ENCODE measurements at regions not wholly inside any gene's neighbourhood (a gene's known extent, or its start where the extent isn't known, plus 50 kb on each side); places are given as distances from the start of the nearest gene placed in this dataset.

DNA sequence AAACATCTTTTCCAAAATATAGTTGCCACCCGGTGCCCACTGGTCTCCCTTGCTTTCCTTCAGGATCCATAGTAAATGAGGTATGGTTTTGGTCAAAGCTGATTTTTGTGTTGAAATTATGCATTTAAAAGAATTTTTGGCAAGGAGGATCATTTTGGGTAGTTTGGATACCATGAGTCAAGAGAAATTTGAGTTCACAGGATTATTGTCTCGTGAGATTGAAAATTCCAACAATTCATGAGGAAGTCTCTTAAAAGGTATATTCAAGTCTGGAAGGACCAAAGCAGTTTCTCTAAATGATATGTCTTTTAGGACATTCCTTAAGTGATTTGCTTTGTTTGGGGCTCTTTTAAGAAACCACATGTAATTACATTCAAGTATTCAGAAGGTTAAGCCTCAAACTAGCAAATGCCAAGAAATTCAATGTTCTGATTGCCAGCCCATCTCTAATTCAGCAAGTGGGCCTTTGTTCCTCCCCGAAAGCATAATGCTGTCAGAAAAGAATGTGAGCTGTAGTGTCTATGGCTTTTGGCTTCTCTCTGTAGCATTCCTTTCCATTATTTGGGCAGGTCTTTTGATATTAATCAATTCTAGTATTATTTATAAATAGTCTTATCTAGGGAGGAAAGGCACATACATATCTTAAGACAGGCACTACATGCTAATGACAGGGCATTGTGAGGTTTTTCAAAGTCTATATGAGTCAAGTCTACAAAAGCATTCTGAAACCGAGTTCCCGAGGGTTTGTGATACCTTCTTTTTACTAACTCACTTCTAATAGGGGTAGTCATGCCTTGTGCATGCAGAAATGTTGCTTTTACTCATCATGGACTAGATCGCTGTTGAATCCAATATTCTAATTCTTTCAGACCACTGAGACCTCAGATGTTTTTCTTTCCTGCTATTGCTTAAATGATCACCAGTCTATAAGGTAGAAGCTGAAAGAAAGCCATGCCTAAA, 453.9 kb downstream of the ENC1 start:
- ChIA-PET CTCF (no interaction called here), POLR2A (no interaction called here)
- Mint-ChIP-seq H3K9me3 (peaks cover 3 to 6% (median 5%) of the 10 kb centered on the region in 3 donors), H3K27ac (no peak overlapping the region), H3K4me3 (no peak overlapping the region), H3K4me1 (peaks cover 0 to 7% (median 5%) of the 10 kb centered on the region in 3 donors), H3K36me3 (no peaks in the 10 kb centered on the region), H3K27me3 (peaks cover 4 to 5% of the 10 kb centered on the region in 2 donors)
- no CpG with 5 or more reads among the region's 6 CpGs for WGBS (ENCODE audit: insufficient coverage)
- ATAC-seq (replicated peaks in 1 of 4) (no peak), DNase-seq (no peak)
- H3K9me3 ChIP-seq = no peaks in the 10 kb centered on the region
- peaks cover 0 to 3% of the 10 kb centered on the region in 2 experiments for H3K27me3 ChIP-seq (replicated peaks in 1 of 2; ENCODE audit: control insufficient read depth in 2 of 2, extremely low read depth in 1 of 2, insufficient read depth in 2 of 2, low read length in 1 of 2)
- H3K27ac ChIP-seq (ENCODE audit: low read length) = no peak overlapping the region
- H3K36me3 ChIP-seq (ENCODE audit: control insufficient read depth in 2 of 2, extremely low read depth in 1 of 2, insufficient read depth in 1 of 2, low read length in 1 of 2) = no peaks in the 10 kb centered on the region
- H3K4me1 ChIP-seq (ENCODE audit: control insufficient read depth in 1 of 2, extremely low read depth in 1 of 2, insufficient read depth in 2 of 2, low read length in 2 of 2) = peaks cover 0 to 3% of the 10 kb centered on the region in 2 experiments
- no peak overlapping the region for H3K4me3 ChIP-seq (ENCODE audit: control insufficient read depth in 1 of 2, extremely low read depth in 1 of 2, low read length in 1 of 2)

DNA sequence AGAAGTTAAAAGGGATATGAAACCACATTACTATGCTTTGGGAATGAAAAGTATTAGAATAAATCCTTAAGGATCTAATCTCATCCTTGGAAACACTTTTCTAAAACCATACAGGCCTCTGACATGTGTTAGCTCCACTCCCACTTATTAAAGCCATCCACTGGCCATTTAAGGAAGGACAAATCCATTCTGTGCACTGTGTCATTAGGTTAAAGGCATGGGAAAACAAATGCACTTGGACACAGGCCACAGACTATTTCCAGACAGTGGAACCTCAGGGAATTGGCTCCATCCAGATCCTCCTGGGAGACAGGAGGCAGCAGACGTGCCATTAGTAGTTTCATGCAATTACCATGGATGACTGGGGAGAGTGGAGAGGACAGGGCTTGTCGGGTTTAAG, 454.9 kb downstream of the ENC1 start:
- ChIA-PET CTCF (no interaction called here), POLR2A (no interaction called here)
- Mint-ChIP-seq H3K9me3 (peaks cover 3 to 6% (median 5%) of the 10 kb centered on the region in 3 donors), H3K27ac (no peak overlapping the region), H3K27me3 (peaks cover 4 to 7% of the 10 kb centered on the region in 2 donors), H3K4me1 (peaks cover 0 to 7% (median 5%) of the 10 kb centered on the region in 3 donors), H3K4me3 (no peak overlapping the region), H3K36me3 (no peaks in the 10 kb centered on the region)
- WGBS (ENCODE audit: insufficient coverage) = 100% methylated on average over 1 of the region's 2 CpGs
- H3K27ac ChIP-seq (ENCODE audit: low read length) = no peak overlapping the region
- peaks cover 0 to 6% of the 10 kb centered on the region in 2 experiments for H3K27me3 ChIP-seq (replicated peaks in 1 of 2; ENCODE audit: control insufficient read depth in 2 of 2, extremely low read depth in 1 of 2, insufficient read depth in 2 of 2, low read length in 1 of 2)
- H3K36me3 ChIP-seq (ENCODE audit: control insufficient read depth in 2 of 2, extremely low read depth in 1 of 2, insufficient read depth in 1 of 2, low read length in 1 of 2) = no peaks in the 10 kb centered on the region
- no peak overlapping the region for H3K4me3 ChIP-seq (ENCODE audit: control insufficient read depth in 1 of 2, extremely low read depth in 1 of 2, low read length in 1 of 2)
- H3K4me1 ChIP-seq (ENCODE audit: control insufficient read depth in 1 of 2, extremely low read depth in 1 of 2, insufficient read depth in 2 of 2, low read length in 2 of 2) = peaks cover 0 to 3% of the 10 kb centered on the region in 2 experiments
- no peak for ATAC-seq (replicated peaks in 1 of 4)
- H3K9me3 ChIP-seq = no peaks in the 10 kb centered on the region
- no peak for DNase-seq

- Mint-ChIP-seq H3K27me3 (peaks cover 4 to 8% of the 10 kb centered on the region in 2 donors), H3K27ac (no peak overlapping the region), H3K4me1 (peaks cover 0 to 7% (median 5%) of the 10 kb centered on the region in 3 donors), H3K36me3 (no peaks in the 10 kb centered on the region), H3K4me3 (no peak overlapping the region), H3K9me3 (peaks cover 2 to 6% (median 3%) of the 10 kb centered on the region in 3 donors)
- H3K36me3 ChIP-seq (ENCODE audit: control insufficient read depth in 2 of 2, extremely low read depth in 1 of 2, insufficient read depth in 1 of 2, low read length in 1 of 2) = no peaks in the 10 kb centered on the region
- no peak for ATAC-seq (replicated peaks in 1 of 4)
- POLR2A ChIA-PET = no interaction called here
- WGBS (ENCODE audit: insufficient coverage) = 57% methylated on average over 1 of the region's 1 CpG
- H3K9me3 ChIP-seq = no peaks in the 10 kb centered on the region
- peaks cover 0 to 6% of the 10 kb centered on the region in 2 experiments for H3K27me3 ChIP-seq (replicated peaks in 1 of 2; ENCODE audit: control insufficient read depth in 2 of 2, extremely low read depth in 1 of 2, insufficient read depth in 2 of 2, low read length in 1 of 2)
- no peak overlapping the region for H3K27ac ChIP-seq (ENCODE audit: low read length)
- no peak overlapping the region for H3K4me3 ChIP-seq (ENCODE audit: control insufficient read depth in 1 of 2, extremely low read depth in 1 of 2, low read length in 1 of 2)
- DNase-seq = no peak
- CTCF ChIA-PET = interaction anchor here in 1 of 2 donors (0.6 kb wide), 1 partner anchor 33 kb away, joined by 3 read pairs; no protein-coding TSS in a partner anchor
- peaks cover 0 to 3% of the 10 kb centered on the region in 2 experiments for H3K4me1 ChIP-seq (ENCODE audit: control insufficient read depth in 1 of 2, extremely low read depth in 1 of 2, insufficient read depth in 2 of 2, low read length in 2 of 2)
Observed at GRCh38 chr5:74184649-74185048, 455.9 kb downstream of the ENC1 start.

DNA sequence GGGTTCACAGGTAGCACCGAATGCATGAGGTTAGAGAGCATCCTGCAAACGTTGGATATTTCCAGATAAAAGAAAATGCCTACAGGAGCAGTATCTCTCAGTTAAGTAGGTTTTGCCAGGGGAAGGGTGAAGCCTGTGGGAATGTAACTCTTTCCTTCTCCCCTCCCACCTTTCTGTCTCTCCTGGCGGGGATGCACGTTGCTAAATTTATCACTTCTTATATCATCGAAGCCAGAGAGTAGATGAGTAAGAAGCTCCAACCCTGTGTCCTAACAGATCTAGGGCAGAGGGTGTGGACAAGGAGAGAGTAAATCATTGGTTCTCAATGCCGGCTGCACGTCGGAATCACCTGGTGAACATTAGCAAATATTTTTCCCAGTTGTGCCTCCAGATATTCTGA, 457.5 kb downstream of the ENC1 start:
- peaks cover 0 to 6% (median 0%) of the 10 kb centered on the region in 3 donors for H3K9me3 Mint-ChIP-seq
- H3K36me3 Mint-ChIP-seq = no peaks in the 10 kb centered on the region
- POLR2A ChIA-PET = no interaction called here
- CTCF ChIA-PET = no interaction called here
- WGBS (ENCODE audit: insufficient coverage) = 97% methylated on average over 3 of the region's 8 CpGs
- H3K36me3 ChIP-seq (ENCODE audit: control insufficient read depth in 2 of 2, extremely low read depth in 1 of 2, insufficient read depth in 1 of 2, low read length in 1 of 2) = no peaks in the 10 kb centered on the region
- no peaks in the 10 kb centered on the region for H3K9me3 ChIP-seq
- no peak overlapping the region for H3K27ac ChIP-seq (ENCODE audit: low read length)
- no peak overlapping the region for H3K4me3 Mint-ChIP-seq
- peaks cover 0 to 7% (median 5%) of the 10 kb centered on the region in 3 donors for H3K4me1 Mint-ChIP-seq
- H3K4me1 ChIP-seq (ENCODE audit: control insufficient read depth in 1 of 2, extremely low read depth in 1 of 2, insufficient read depth in 2 of 2, low read length in 2 of 2) = peaks cover 0 to 3% of the 10 kb centered on the region in 2 experiments
- H3K27ac Mint-ChIP-seq = no peak overlapping the region
- H3K4me3 ChIP-seq (ENCODE audit: control insufficient read depth in 1 of 2, extremely low read depth in 1 of 2, low read length in 1 of 2) = no peak overlapping the region
- peaks cover 0 to 6% of the 10 kb centered on the region in 2 experiments for H3K27me3 ChIP-seq (replicated peaks in 1 of 2; ENCODE audit: control insufficient read depth in 2 of 2, extremely low read depth in 1 of 2, insufficient read depth in 2 of 2, low read length in 1 of 2)
- ATAC-seq (replicated peaks in 1 of 4) = no peak
- H3K27me3 Mint-ChIP-seq = peaks cover 4 to 8% of the 10 kb centered on the region in 2 donors
- DNase-seq = no peak

DNA sequence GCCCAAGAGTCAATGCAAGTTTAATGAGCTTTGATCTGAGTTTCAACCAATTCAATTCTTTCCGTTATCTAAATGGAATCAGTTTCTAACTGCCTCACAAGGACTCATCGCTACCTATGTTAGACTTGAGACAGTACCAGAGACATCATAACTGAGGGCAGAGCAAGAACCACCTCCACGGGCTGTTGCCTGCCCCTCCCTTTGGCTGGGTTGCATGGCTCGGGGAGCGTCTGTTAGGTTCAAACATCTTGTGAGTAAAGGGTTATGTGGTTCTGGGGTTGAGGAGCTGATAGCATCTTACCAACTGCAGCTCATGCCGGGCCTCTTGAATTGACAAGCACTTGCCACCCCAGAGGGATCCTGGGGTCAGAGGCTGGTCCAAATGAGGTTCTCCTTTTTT, 457.9 kb downstream of the ENC1 start:
- DNase-seq (peak in 1 of 35 experiments; percentile 2), ATAC-seq (replicated peaks in 1 of 4) (peak in 2 of 4 experiments; percentile 45 to 60)
- H3K4me1 ChIP-seq (ENCODE audit: control insufficient read depth in 1 of 2, extremely low read depth in 1 of 2, insufficient read depth in 2 of 2, low read length in 2 of 2) = peaks cover 0 to 3% of the 10 kb centered on the region in 2 experiments
- ChIA-PET CTCF (no interaction called here), POLR2A (no interaction called here)
- WGBS (ENCODE audit: insufficient coverage) = 14% methylated on average over 1 of the region's 6 CpGs
- H3K4me3 ChIP-seq (ENCODE audit: control insufficient read depth in 1 of 2, extremely low read depth in 1 of 2, low read length in 1 of 2) = no peak overlapping the region
- Mint-ChIP-seq H3K27me3 (peaks cover 4 to 8% of the 10 kb centered on the region in 2 donors), H3K9me3 (peaks cover 0 to 3% (median 0%) of the 10 kb centered on the region in 3 donors), H3K36me3 (no peaks in the 10 kb centered on the region), H3K4me1 (peaks cover 0 to 7% (median 5%) of the 10 kb centered on the region in 3 donors), H3K4me3 (no peak overlapping the region), H3K27ac (no peak overlapping the region)
- no peaks in the 10 kb centered on the region for H3K9me3 ChIP-seq
- no peak overlapping the region for H3K27ac ChIP-seq (ENCODE audit: low read length)
- peaks cover 0 to 6% of the 10 kb centered on the region in 2 experiments for H3K27me3 ChIP-seq (replicated peaks in 1 of 2; ENCODE audit: control insufficient read depth in 2 of 2, extremely low read depth in 1 of 2, insufficient read depth in 2 of 2, low read length in 1 of 2)
- H3K36me3 ChIP-seq (ENCODE audit: control insufficient read depth in 2 of 2, extremely low read depth in 1 of 2, insufficient read depth in 1 of 2, low read length in 1 of 2) = no peaks in the 10 kb centered on the region

- Histone ChIP-seq H3K27me3 (replicated peaks in 1 of 2; ENCODE audit: control insufficient read depth in 2 of 2, extremely low read depth in 1 of 2, insufficient read depth in 2 of 2, low read length in 1 of 2) (peaks cover 0 to 4% of the 10 kb centered on the region in 2 experiments), H3K4me1 (ENCODE audit: control insufficient read depth in 1 of 2, extremely low read depth in 1 of 2, insufficient read depth in 2 of 2, low read length in 2 of 2) (peaks cover 0 to 3% of the 10 kb centered on the region in 2 experiments), H3K27ac (ENCODE audit: low read length) (no peak overlapping the region), H3K4me3 (ENCODE audit: control insufficient read depth in 1 of 2, extremely low read depth in 1 of 2, low read length in 1 of 2) (no peak overlapping the region), H3K9me3 (no peaks in the 10 kb centered on the region), H3K36me3 (ENCODE audit: control insufficient read depth in 2 of 2, extremely low read depth in 1 of 2, insufficient read depth in 1 of 2, low read length in 1 of 2) (no peaks in the 10 kb centered on the region)
- POLR2A ChIA-PET = no interaction called here
- CTCF ChIA-PET = no interaction called here
- Mint-ChIP-seq H3K27me3 (peaks cover 4 to 7% of the 10 kb centered on the region in 2 donors), H3K9me3 (no peaks in the 10 kb centered on the region), H3K27ac (no peak overlapping the region), H3K4me3 (no peak overlapping the region), H3K36me3 (no peaks in the 10 kb centered on the region), H3K4me1 (peaks cover 0 to 7% (median 5%) of the 10 kb centered on the region in 3 donors)
- DNase-seq = no peak
- ATAC-seq (replicated peaks in 1 of 4) = no peak
- WGBS (ENCODE audit: insufficient coverage) = no CpG with 5 or more reads among the region's 3 CpGs
Observed at GRCh38 chr5:74179701-74180100, 460.8 kb downstream of the ENC1 start.

Measured in T-cell (primary cell).